Testis (tissue), 2 donors: ENCODE measurements at regions not wholly inside any gene's neighbourhood (a gene's known extent, or its start where the extent isn't known, plus 50 kb on each side); places are given as distances from the start of the nearest gene placed in this dataset.

Source experiments
- DNase-seq: peaks from one replicate; pipeline ENCODE4 v3.0.0-alpha.2; 2019
- H3K27ac ChIP-seq, 2 donors: fragments of 200-600 bp; sonication (generic); one replicate each; pipeline ENCODE4 v1.5.1; 2019
- H3K27me3 ChIP-seq: fragments of 200-600 bp; sonication (generic); one replicate; pipeline ENCODE4 v1.5.1; 2019
- H3K36me3 ChIP-seq: fragments of 200-600 bp; sonication (generic); one replicate; pipeline ENCODE4 v1.5.1; 2017; ENCODE audit warnings: low read depth; ENCODE audit errors: missing control alignments
- H3K4me1 ChIP-seq: fragments of 200-600 bp; sonication (generic); one replicate; pipeline ENCODE4 v1.5.1; 2019
- H3K4me3 ChIP-seq, 2 donors: fragments of 200-600 bp; sonication (generic); one replicate each; pipeline ENCODE4 v1.5.1; 2017 to 2019
- H3K9me3 ChIP-seq: fragments of 200-600 bp; sonication (generic); one replicate; pipeline ENCODE4 v1.5.1; 2017
- CTCF ChIP-seq, 3 experiments: fragments of 450-650 bp in 2 of 3; fragments of 200-600 bp in 1 of 3; sonication (generic) in 1 of 3; IDR thresholded peaks; one replicate each; pipeline ENCODE4 v1.5.1; 2016 to 2019; ENCODE audit warnings: antibody characterized with exemption in 3 of 3, mild to moderate bottlenecking in 2 of 3, moderate library complexity in 1 of 3
- POLR2A ChIP-seq: fragments of 450-650 bp; IDR thresholded peaks from one replicate; pipeline ENCODE4 v1.6.1; 2017; ENCODE audit warnings: antibody characterized with exemption, mild to moderate bottlenecking, moderate library complexity
- WGBS, 2 donors: methylation state at CpG; one replicate each; pipeline ENCODE4 v1.1.5; 2018; 5-methylcytosine and 5-hydroxymethylcytosine counted together
- intact Hi-C: fragments of 100-400 bp; cut with DNase I; formaldehyde crosslinking; loops from one replicate; pipeline ENCODE4 v1.15.1; 2023; ENCODE audit warnings: low total_unique reads

- no peaks in the 10 kb centered on the region for H3K9me3 ChIP-seq
- DNase-seq = no peak
- H3K4me1 ChIP-seq = no peaks in the 10 kb centered on the region
- 73 to 80% methylated on average over 3 of the region's 3 CpGs for WGBS, 2 donors
- no peak overlapping the region for H3K27ac ChIP-seq
- H3K27me3 ChIP-seq = no peaks in the 10 kb centered on the region
- no peak overlapping the region for H3K4me3 ChIP-seq
- no peaks in the 10 kb centered on the region for H3K36me3 ChIP-seq
- TF ChIP-seq CTCF (IDR thresholded peaks at IDR 0.05) = no peak
- intact Hi-C loops = no loop called here
Measured at GRCh38 chr1:82445132-82445531, 644.4 kb downstream of the ADGRL2 start.

- no peak overlapping the region for H3K27ac ChIP-seq
- no peak overlapping the region for H3K4me3 ChIP-seq
- no peaks in the 10 kb centered on the region for H3K27me3 ChIP-seq
- no peak for DNase-seq
- no peaks in the 10 kb centered on the region for H3K9me3 ChIP-seq
- no peaks in the 10 kb centered on the region for H3K36me3 ChIP-seq
- WGBS, 2 donors = 87% methylated on average over 4 of the region's 4 CpGs
- no peaks in the 10 kb centered on the region for H3K4me1 ChIP-seq
- intact Hi-C loops = no loop called here
- TF ChIP-seq CTCF (IDR thresholded peaks at IDR 0.05) (no peak), POLR2A (no peak)
Measured at GRCh38 chr1:82441402-82441801, 640.7 kb downstream of the ADGRL2 start.

GRCh38 chr1:82423174-82423815, 622.6 kb downstream of the ADGRL2 start:
- no peaks in the 10 kb centered on the region for H3K9me3 ChIP-seq
- DNase-seq = no peak
- no peak overlapping the region for H3K27ac ChIP-seq
- H3K27me3 ChIP-seq = no peaks in the 10 kb centered on the region
- no peak for TF ChIP-seq POLR2A
- TF ChIP-seq CTCF (IDR thresholded peaks at IDR 0.05) = no peak
- no peaks in the 10 kb centered on the region for H3K4me1 ChIP-seq
- intact Hi-C loops = no loop called here
- H3K36me3 ChIP-seq = no peaks in the 10 kb centered on the region
- no peak overlapping the region for H3K4me3 ChIP-seq

GRCh38 chr1:82421782-82422181, 621.0 kb downstream of the ADGRL2 start:
- H3K4me3 ChIP-seq = no peak overlapping the region
- no peak for TF ChIP-seq POLR2A
- no peak overlapping the region for H3K27ac ChIP-seq
- H3K9me3 ChIP-seq = no peaks in the 10 kb centered on the region
- intact Hi-C loops = no loop called here
- DNase-seq = no peak
- no peaks in the 10 kb centered on the region for H3K36me3 ChIP-seq
- H3K4me1 ChIP-seq = no peaks in the 10 kb centered on the region
- no peaks in the 10 kb centered on the region for H3K27me3 ChIP-seq
- 71 to 72% methylated on average over 2 of the region's 2 CpGs for WGBS, 2 donors

- H3K4me3 ChIP-seq = no peak overlapping the region
- no peak for DNase-seq
- WGBS, 2 donors = 90 to 91% methylated on average over 3 of the region's 3 CpGs
- intact Hi-C loops = no loop called here
- H3K27ac ChIP-seq = no peak overlapping the region
- H3K36me3 ChIP-seq = no peaks in the 10 kb centered on the region
- H3K4me1 ChIP-seq = no peaks in the 10 kb centered on the region
- H3K27me3 ChIP-seq = no peaks in the 10 kb centered on the region
- no peaks in the 10 kb centered on the region for H3K9me3 ChIP-seq
- no peak for TF ChIP-seq CTCF (IDR thresholded peaks at IDR 0.05)
- no peak for TF ChIP-seq POLR2A
Measured at GRCh38 chr1:82420584-82420983, 619.9 kb downstream of the ADGRL2 start.
